ENCODE measurements at regions not wholly inside any gene's neighbourhood (a gene's known extent, or its start where the extent isn't known, plus 50 kb on each side); places are given as distances from the start of the nearest gene placed in this dataset.

- no peak for DNase-seq (ENCODE audit: low read depth)
- no peak for TF ChIP-seq CTCF (IDR thresholded peaks at IDR 0.05; ENCODE audit: insufficient read depth, low read length, poor library complexity, severe bottlenecking)
- Histone ChIP-seq H3K36me3 (ENCODE audit: control insufficient read depth, insufficient read depth, low read length) (no peaks in the 10 kb centered on the region), H3K4me3 (ENCODE audit: low read depth, low read length) (no peak overlapping the region), H3K27me3 (ENCODE audit: control insufficient read depth, insufficient read depth, low read length) (no peaks in the 10 kb centered on the region)
These were observed 409.5 kb downstream of the GLRX3 start for GRCh38 chr10:130545697-130546096.

GRCh38 chr10:130546841-130547240 lies 410.6 kb downstream of the GLRX3 start:
- H3K27me3 ChIP-seq (ENCODE audit: control insufficient read depth, insufficient read depth, low read length), result no peaks in the 10 kb centered on the region
- no peaks in the 10 kb centered on the region for H3K36me3 ChIP-seq (ENCODE audit: control insufficient read depth, insufficient read depth, low read length)
- no peak for TF ChIP-seq CTCF (IDR thresholded peaks at IDR 0.05; ENCODE audit: insufficient read depth, low read length, poor library complexity, severe bottlenecking)
- no peak for DNase-seq (ENCODE audit: low read depth)
- H3K4me3 ChIP-seq (ENCODE audit: low read depth, low read length), result no peak overlapping the region

GRCh38 chr10:130547368-130547767 lies 411.2 kb downstream of the GLRX3 start:
- Histone ChIP-seq H3K27me3 (ENCODE audit: control insufficient read depth, insufficient read depth, low read length) (no peaks in the 10 kb centered on the region), H3K4me3 (ENCODE audit: low read depth, low read length) (no peak overlapping the region), H3K36me3 (ENCODE audit: control insufficient read depth, insufficient read depth, low read length) (no peaks in the 10 kb centered on the region)
- no peak for TF ChIP-seq CTCF (IDR thresholded peaks at IDR 0.05; ENCODE audit: insufficient read depth, low read length, poor library complexity, severe bottlenecking)
- DNase-seq (ENCODE audit: low read depth), result no peak

GRCh38 chr10:130550952-130551674 lies 414.9 kb downstream of the GLRX3 start:
- Histone ChIP-seq H3K36me3 (ENCODE audit: control insufficient read depth, insufficient read depth, low read length) (no peaks in the 10 kb centered on the region), H3K4me3 (ENCODE audit: low read depth, low read length) (no peak overlapping the region), H3K27me3 (ENCODE audit: control insufficient read depth, insufficient read depth, low read length) (no peaks in the 10 kb centered on the region)
- DNase-seq (ENCODE audit: low read depth), result no peak
- no peak for TF ChIP-seq CTCF (IDR thresholded peaks at IDR 0.05; ENCODE audit: insufficient read depth, low read length, poor library complexity, severe bottlenecking)

GRCh38 chr10:130551676-130552075 lies 415.5 kb downstream of the GLRX3 start:
- Histone ChIP-seq H3K4me3 (ENCODE audit: low read depth, low read length) (no peak overlapping the region), H3K36me3 (ENCODE audit: control insufficient read depth, insufficient read depth, low read length) (no peaks in the 10 kb centered on the region), H3K27me3 (ENCODE audit: control insufficient read depth, insufficient read depth, low read length) (no peaks in the 10 kb centered on the region)
- DNase-seq (ENCODE audit: low read depth), result no peak
- no peak for TF ChIP-seq CTCF (IDR thresholded peaks at IDR 0.05; ENCODE audit: insufficient read depth, low read length, poor library complexity, severe bottlenecking)

GRCh38 chr10:130553826-130554225 lies 417.6 kb downstream of the GLRX3 start:
- Histone ChIP-seq H3K4me3 (ENCODE audit: low read depth, low read length) (no peak overlapping the region), H3K36me3 (ENCODE audit: control insufficient read depth, insufficient read depth, low read length) (no peaks in the 10 kb centered on the region), H3K27me3 (ENCODE audit: control insufficient read depth, insufficient read depth, low read length) (no peaks in the 10 kb centered on the region)
- TF ChIP-seq CTCF (IDR thresholded peaks at IDR 0.05; ENCODE audit: insufficient read depth, low read length, poor library complexity, severe bottlenecking), result no peak
- no peak for DNase-seq (ENCODE audit: low read depth)
